Right lobe of liver (tissue), 6 donors: ENCODE measurements at regions not wholly inside any gene's neighbourhood (a gene's known extent, or its start where the extent isn't known, plus 50 kb on each side); places are given as distances from the start of the nearest gene placed in this dataset.

Experiments
- ATAC-seq, 4 donors: fragments of 200-7000 bp; cut with Tn5 transposase; one replicate each; pipeline ENCODE4 v1.9.1; 2020; ENCODE audit warnings: mild to moderate bottlenecking in 4 of 4, moderate library complexity in 4 of 4
- DNase-seq, 3 donors: peaks; one replicate each; pipeline ENCODE4 v3.0.0-alpha.2; 2020
- H3K27ac ChIP-seq, 3 donors: fragments of 200-600 bp; one replicate each; pipeline ENCODE4 v1.8.0; 2022
- H3K27me3 ChIP-seq, 2 donors: fragments of 200-600 bp; one replicate each; pipeline ENCODE4 v1.8.0; 2022
- H3K36me3 ChIP-seq, 4 donors: fragments of 200-600 bp; sonication (generic) in 1 of 4; one replicate each; pipeline versions ENCODE4 v1.5.1 to v1.8.0; 2017 to 2022; ENCODE audit warnings: control low read depth in 1 of 4
- H3K4me1 ChIP-seq, 4 donors: fragments of 200-600 bp; sonication (generic) in 1 of 4; one replicate each; pipeline versions ENCODE4 v1.5.1 to v1.8.0; 2017 to 2022; ENCODE audit warnings: control low read depth in 1 of 4
- H3K4me3 ChIP-seq, 3 donors: fragments of 200-600 bp; one replicate each; pipeline ENCODE4 v1.8.0; 2022
- H3K9me3 ChIP-seq, 4 donors: fragments of 200-600 bp; sonication (generic) in 1 of 4; one replicate each; pipeline versions ENCODE4 v1.5.1 to v1.8.0; 2017 to 2022; ENCODE audit warnings: control low read depth in 1 of 4
- POLR2A ChIP-seq: fragments of 450-650 bp; IDR thresholded peaks from one replicate; pipeline ENCODE4 v1.6.1; 2017; ENCODE audit warnings: antibody characterized with exemption, mild to moderate bottlenecking
- WGBS: methylation state at CpG from one replicate; pipeline ENCODE4 v1.1.6; 2018; ENCODE audit warnings: low coverage, low lambda C conversion rate; ENCODE audit not compliant: insufficient coverage; ENCODE audit errors: missing lambda C conversion rate; 5-methylcytosine and 5-hydroxymethylcytosine counted together
- intact Hi-C, 2 donors: fragments of 100-400 bp; cut with DNase I; formaldehyde crosslinking; loops; one replicate each; pipeline versions ENCODE4 v1.11.2 to v1.14.1; 2022
- TF ChIP-seq, protein P1 (sequence below), 4 donors: fragments of 200-600 bp in 3 of 4; fragments of 450-650 bp in 1 of 4; IDR thresholded peaks; one replicate each; pipeline versions ENCODE4 v1.5.1 to v1.8.0; 2016 to 2022; ENCODE audit warnings: antibody characterized with exemption in 4 of 4, mild to moderate bottlenecking in 2 of 4
- donor health status: DM: no; HTN: yes; CAD: no.
- donor health status: DM: no; HTN: no; CAD: no.
- donor health status: DM: no; HTN: no; CAD: no.
- donor health status: DM: no; HTN: yes; CAD: no.
- donor health status: DM: no; HTN: yes; CAD: no.

DNA sequence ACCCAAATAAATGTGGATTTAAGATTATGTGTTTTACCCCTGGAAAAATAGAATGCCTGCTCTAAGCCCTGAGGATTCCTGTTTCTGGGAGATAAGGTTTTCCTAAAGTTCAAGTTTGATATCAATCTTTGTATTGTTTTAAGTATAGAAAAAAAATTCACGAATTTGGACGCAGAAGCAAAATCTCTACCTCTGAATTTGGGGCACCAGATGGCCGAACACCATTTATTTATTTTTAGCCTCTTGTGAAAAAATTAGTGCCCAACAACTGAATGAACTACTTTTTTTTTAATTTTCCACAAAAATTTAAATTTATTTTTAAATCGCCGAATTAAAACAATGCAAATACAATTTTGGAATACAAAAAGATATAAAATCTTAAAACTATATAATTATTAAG, 128.1 kb upstream of the SP4 start:
- no peak overlapping the region for H3K27ac ChIP-seq
- peaks cover 0 to 7% of the 10 kb centered on the region in 2 donors for H3K27me3 ChIP-seq
- no peaks in the 10 kb centered on the region for H3K9me3 ChIP-seq
- no peaks in the 10 kb centered on the region for H3K36me3 ChIP-seq
- no peak for DNase-seq
- ATAC-seq, result no peak
- intact Hi-C loops, result no loop called here
- WGBS, result 79% methylated on average over 5 of the region's 5 CpGs
- no peak overlapping the region for H3K4me3 ChIP-seq
- no peak for TF ChIP-seq POLR2A
- TF ChIP-seq, protein P1, sequence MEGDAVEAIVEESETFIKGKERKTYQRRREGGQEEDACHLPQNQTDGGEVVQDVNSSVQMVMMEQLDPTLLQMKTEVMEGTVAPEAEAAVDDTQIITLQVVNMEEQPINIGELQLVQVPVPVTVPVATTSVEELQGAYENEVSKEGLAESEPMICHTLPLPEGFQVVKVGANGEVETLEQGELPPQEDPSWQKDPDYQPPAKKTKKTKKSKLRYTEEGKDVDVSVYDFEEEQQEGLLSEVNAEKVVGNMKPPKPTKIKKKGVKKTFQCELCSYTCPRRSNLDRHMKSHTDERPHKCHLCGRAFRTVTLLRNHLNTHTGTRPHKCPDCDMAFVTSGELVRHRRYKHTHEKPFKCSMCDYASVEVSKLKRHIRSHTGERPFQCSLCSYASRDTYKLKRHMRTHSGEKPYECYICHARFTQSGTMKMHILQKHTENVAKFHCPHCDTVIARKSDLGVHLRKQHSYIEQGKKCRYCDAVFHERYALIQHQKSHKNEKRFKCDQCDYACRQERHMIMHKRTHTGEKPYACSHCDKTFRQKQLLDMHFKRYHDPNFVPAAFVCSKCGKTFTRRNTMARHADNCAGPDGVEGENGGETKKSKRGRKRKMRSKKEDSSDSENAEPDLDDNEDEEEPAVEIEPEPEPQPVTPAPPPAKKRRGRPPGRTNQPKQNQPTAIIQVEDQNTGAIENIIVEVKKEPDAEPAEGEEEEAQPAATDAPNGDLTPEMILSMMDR (IDR thresholded peaks at IDR 0.05), result no peak
- no peaks in the 10 kb centered on the region for H3K4me1 ChIP-seq

- H3K4me1 ChIP-seq, result no peaks in the 10 kb centered on the region
- no peak overlapping the region for H3K4me3 ChIP-seq
- no peak overlapping the region for H3K27ac ChIP-seq
- no peak for TF ChIP-seq POLR2A
- TF ChIP-seq, protein P1 (IDR thresholded peaks at IDR 0.05), result no peak
- DNase-seq (no peak), ATAC-seq (no peak)
- H3K27me3 ChIP-seq, result peaks cover 0 to 7% of the 10 kb centered on the region in 2 donors
- H3K9me3 ChIP-seq, result no peaks in the 10 kb centered on the region
- WGBS, result 46% methylated on average over 2 of the region's 2 CpGs
- intact Hi-C loops, result no loop called here
- H3K36me3 ChIP-seq, result no peaks in the 10 kb centered on the region
Observed at GRCh38 chr7:21300692-21301091, 127.2 kb upstream of the SP4 start.

DNA sequence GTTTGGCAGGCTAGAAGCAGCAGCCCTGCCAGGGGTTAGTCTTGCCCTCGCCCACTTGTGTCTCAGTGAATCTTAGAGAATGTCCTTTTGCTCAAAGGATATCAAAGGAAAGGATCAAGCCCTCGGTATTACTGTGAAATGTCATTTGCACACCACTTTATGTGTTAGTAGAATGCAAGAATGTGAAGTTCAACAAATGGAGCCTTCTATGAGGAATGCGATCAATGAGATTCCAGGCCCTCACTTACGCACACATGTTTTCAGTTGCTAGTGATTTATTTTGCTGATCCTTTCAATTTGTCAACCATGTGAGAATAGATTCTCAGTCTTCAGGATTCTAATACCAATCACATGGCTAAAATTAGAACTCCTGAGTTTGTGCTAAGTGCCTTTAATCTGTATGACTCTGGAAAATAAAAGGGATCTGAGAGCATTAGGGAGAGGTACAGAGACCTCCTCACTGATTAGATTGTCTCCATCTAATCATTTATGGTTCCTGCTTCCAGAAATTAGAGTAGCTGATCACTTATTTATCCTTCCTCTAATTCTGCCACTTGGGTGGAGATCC, 123.0 kb upstream of the SP4 start:
- TF ChIP-seq, protein P1 (IDR thresholded peaks at IDR 0.05), result no peak
- no peak for TF ChIP-seq POLR2A
- no peaks in the 10 kb centered on the region for H3K36me3 ChIP-seq
- DNase-seq (no peak), ATAC-seq (no peak)
- WGBS, result 77% methylated on average over 4 of the region's 4 CpGs
- no peak overlapping the region for H3K4me3 ChIP-seq
- H3K27ac ChIP-seq, result no peak overlapping the region
- intact Hi-C loops, result no loop called here
- H3K9me3 ChIP-seq, result no peaks in the 10 kb centered on the region
- H3K27me3 ChIP-seq, result no peaks in the 10 kb centered on the region
- no peaks in the 10 kb centered on the region for H3K4me1 ChIP-seq

DNA sequence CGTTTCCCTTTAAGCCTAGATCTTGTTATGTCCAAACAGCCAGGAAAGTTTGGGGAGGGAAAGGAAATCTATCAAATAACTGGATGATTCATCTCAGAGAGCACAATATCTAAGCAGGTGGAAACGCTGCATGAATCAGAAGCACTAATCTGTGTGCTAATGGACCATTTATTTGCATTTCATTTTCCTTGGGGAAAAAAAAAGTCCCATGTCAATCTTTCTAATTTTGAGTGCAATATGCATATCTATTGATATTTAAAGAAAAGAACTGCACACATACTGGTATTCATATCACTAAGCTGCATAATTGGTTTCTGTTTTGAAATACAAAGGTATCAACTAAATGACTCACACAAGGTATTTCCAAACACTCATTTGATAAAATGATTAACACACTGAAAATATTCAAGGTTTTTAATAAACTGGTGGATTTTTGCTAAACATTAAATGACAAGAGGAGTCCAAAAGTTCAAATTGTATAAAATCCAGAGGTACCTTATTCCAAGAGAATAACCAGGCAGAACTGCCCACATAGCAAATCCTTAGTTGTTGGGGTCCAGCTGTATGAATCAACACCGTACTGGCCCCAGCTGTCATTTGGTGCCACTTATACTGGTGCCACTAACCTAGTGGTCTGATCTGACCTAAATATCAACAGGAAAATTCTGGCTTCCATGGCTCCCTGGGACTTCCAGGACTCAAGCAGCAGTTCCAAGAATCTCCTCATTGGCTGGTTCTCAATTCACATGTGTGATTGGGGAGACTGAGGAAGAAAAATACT, 122.2 kb upstream of the SP4 start:
- intact Hi-C loops, result no loop called here
- ATAC-seq, result no peak
- DNase-seq, result no peak
- Histone ChIP-seq H3K4me1 (no peaks in the 10 kb centered on the region), H3K27me3 (no peaks in the 10 kb centered on the region), H3K36me3 (no peaks in the 10 kb centered on the region), H3K9me3 (no peaks in the 10 kb centered on the region), H3K4me3 (no peak overlapping the region), H3K27ac (no peak overlapping the region)
- TF ChIP-seq POLR2A, result no peak
- TF ChIP-seq, protein P1 (IDR thresholded peaks at IDR 0.05), result no peak
- 36% methylated on average over 2 of the region's 3 CpGs for WGBS
